ENCODE measurements at regions not wholly inside any gene's neighbourhood (a gene's known extent, or its start where the extent isn't known, plus 50 kb on each side); places are given as distances from the start of the nearest gene placed in this dataset.

GRCh38 chr7:36058020-36058592, 94.9 kb upstream of the EEPD1 start:
- TF ChIP-seq CTCF (IDR thresholded peaks at IDR 0.05) = no peak
- TF ChIP-seq POLR2A (IDR thresholded peaks at IDR 0.05) = no peak

Data from heart left ventricle (tissue), 13 donors.